SK-N-SH (cell line): ENCODE measurements at regions not wholly inside any gene's neighbourhood (a gene's known extent, or its start where the extent isn't known, plus 50 kb on each side); places are given as distances from the start of the nearest gene placed in this dataset.

Source experiments
- CTCF ChIA-PET: fragments of 300-600, 350-600 bp; formaldehyde crosslinking; extraction: SDS; loops from one replicate; lab custom pipeline; 2021; lab: Yijun Ruan, JAX
- POLR2A ChIA-PET: fragments of 350-600 bp; sonication (Branson Sonifier 250); formaldehyde crosslinking; extraction: SDS; loops from one replicate; lab custom pipeline; 2020; ENCODE audit warnings: antibody characterized with exemption, inconsistent platforms; lab: Yijun Ruan, JAX
- DNase-seq: peaks from one replicate; pipeline ENCODE4 v3.0.0; 2012
- H2AFZ ChIP-seq: fragments of 200-600 bp; sonication (generic); 2 replicates; pipeline ENCODE4 v1.8.1; 2016; ENCODE audit warnings: antibody characterized with exemption, mild to moderate bottlenecking, low read depth
- H3F3A ChIP-seq: fragments of 200-600 bp; sonication (generic); replicated peaks from 2 replicates; pipeline ENCODE3; 2016; ENCODE audit warnings: antibody characterized with exemption, mild to moderate bottlenecking; ENCODE audit not compliant: insufficient read depth
- H3K27ac ChIP-seq, 2 experiments: fragments of 200-500 bp in 1 of 2; fragments of 200-600 bp in 1 of 2; sonication (Bioruptor generic) in 1 of 2; sonication (generic), shearing (Covaris generic) in 1 of 2; 2 replicates each; pipeline versions ENCODE4 v1.5.1 to v1.6.1; 2014 to 2016; ENCODE audit warnings: low read depth in 2 of 2, inconsistent platforms in 1 of 2, low read length in 1 of 2, mild to moderate bottlenecking in 1 of 2, mixed read lengths in 1 of 2
- H3K27me3 ChIP-seq: fragments of 200-600 bp; sonication (generic), shearing (Covaris generic); 2 replicates; pipeline ENCODE4 v1.6.1; 2016; ENCODE audit warnings: mixed run types; ENCODE audit not compliant: insufficient read depth
- H3K36me3 ChIP-seq, 2 experiments: fragments of 200-500 bp in 1 of 2; fragments of 200-600 bp in 1 of 2; sonication (Bioruptor generic) in 1 of 2; sonication (generic) in 1 of 2; replicated peaks in 1 of 2; 2 replicates each; pipeline versions ENCODE3 to v1.5.1; 2014 to 2016; ENCODE audit warnings: low read length in 1 of 2, mild to moderate bottlenecking in 1 of 2; ENCODE audit not compliant: insufficient read depth in 2 of 2, control insufficient read depth in 1 of 2
- H3K4me1 ChIP-seq, 2 experiments: fragments of 200-500 bp in 1 of 2; fragments of 200-600 bp in 1 of 2; sonication (Bioruptor generic) in 1 of 2; sonication (generic), shearing (Covaris generic) in 1 of 2; 2 replicates each; pipeline versions ENCODE4 v1.5.1 to v1.6.1; 2014 to 2016; ENCODE audit warnings: low read depth in 1 of 2, low read length in 1 of 2, mixed run types in 1 of 2; ENCODE audit not compliant: insufficient read depth in 2 of 2, control insufficient read depth in 1 of 2
- H3K4me2 ChIP-seq: fragments of 200-600 bp; sonication (generic), shearing (Covaris generic); 2 replicates; pipeline ENCODE4 v1.6.1; 2017; ENCODE audit warnings: mixed run types
- H3K4me3 ChIP-seq, 2 experiments: fragments of 200-500 bp in 1 of 2; fragments of 200-600 bp in 1 of 2; sonication (Bioruptor generic) in 1 of 2; sonication (generic), shearing (Covaris generic) in 1 of 2; 2 replicates each; pipeline versions ENCODE4 v1.5.1 to v1.8.1; 2014 to 2016; ENCODE audit warnings: low read depth in 2 of 2, inconsistent platforms in 1 of 2, low read length in 1 of 2, mild to moderate bottlenecking in 1 of 2, mixed read lengths in 1 of 2, moderate library complexity in 1 of 2
- H3K79me2 ChIP-seq: fragments of 200-600 bp; sonication (generic); 2 replicates; pipeline ENCODE4 v1.8.1; 2017; ENCODE audit warnings: mild to moderate bottlenecking; ENCODE audit not compliant: insufficient read depth
- H3K9ac ChIP-seq: fragments of 200-600 bp; sonication (generic); 2 replicates; pipeline ENCODE4 v1.6.1; 2017; ENCODE audit warnings: mixed run types
- H3K9me2 ChIP-seq: fragments of 200-600 bp; sonication (generic); 2 replicates; pipeline ENCODE4 v1.6.1; 2017; ENCODE audit warnings: mixed run types
- H3K9me3 ChIP-seq: fragments of 200-600 bp; sonication (generic); 2 replicates; pipeline ENCODE4 v1.6.1; 2017; ENCODE audit warnings: mixed run types, mild to moderate bottlenecking, moderate library complexity
- H4K20me1 ChIP-seq: fragments of 200-600 bp; sonication (generic); 2 replicates; pipeline ENCODE4 v1.6.1; 2017; ENCODE audit warnings: mild to moderate bottlenecking, mixed run types; ENCODE audit not compliant: insufficient read depth
- CHD2 ChIP-seq: fragments of 150-350 bp; IDR thresholded peaks from 2 replicates; pipeline ENCODE4 v1.6.1; 2018; ENCODE audit warnings: low read length; ENCODE audit not compliant: partially characterized antibody
- CTCF ChIP-seq: fragments of 200-600 bp; sonication (generic); IDR thresholded peaks from 2 replicates; pipeline ENCODE4 v1.6.1; 2017; ENCODE audit warnings: antibody characterized with exemption, mild to moderate bottlenecking, moderate library complexity
- ELF1 ChIP-seq: IDR thresholded peaks from 2 replicates; pipeline ENCODE4 v1.4.0; 2012
- EZH2phosphoT487 ChIP-seq: fragments of 200-600 bp; sonication (generic); IDR thresholded peaks from 2 replicates; pipeline ENCODE4 v1.6.1; 2017; ENCODE audit warnings: low read depth, mixed run types, mild to moderate bottlenecking, antibody characterized with exemption, moderate library complexity, borderline replicate concordance
- FOXJ3 ChIP-seq: sonication (generic); formaldehyde crosslinking; IDR thresholded peaks from 2 replicates; pipeline ENCODE4 v1.5.1; 2020; ENCODE audit warnings: mild to moderate bottlenecking, missing genetic modification reagents
- FOXM1 ChIP-seq: IDR thresholded peaks from 2 replicates; pipeline ENCODE4 v1.4.0; 2012; ENCODE audit warnings: low read depth, mild to moderate bottlenecking
- GABPA ChIP-seq: IDR thresholded peaks from 2 replicates; pipeline ENCODE4 v1.4.0; 2012; ENCODE audit warnings: low read depth, mild to moderate bottlenecking
- GATA2 ChIP-seq: sonication (generic); formaldehyde crosslinking; IDR thresholded peaks from 2 replicates; pipeline ENCODE4 v1.5.0; 2020; ENCODE audit warnings: mild to moderate bottlenecking, missing genetic modification reagents
- JUND ChIP-seq: IDR thresholded peaks from 2 replicates; pipeline ENCODE4 v1.4.0; 2012
- MAX ChIP-seq: IDR thresholded peaks from 2 replicates; pipeline ENCODE4 v1.4.0; 2012; ENCODE audit warnings: low read depth
- MEF2A ChIP-seq: IDR thresholded peaks from 2 replicates; pipeline ENCODE4 v1.4.0; 2012; ENCODE audit warnings: low read depth, borderline replicate concordance
- MXI1 ChIP-seq: IDR thresholded peaks from 2 replicates; pipeline ENCODE4 v1.6.1; 2012; ENCODE audit warnings: mild to moderate bottlenecking, low read depth, low read length, improper control_type of control experiment
- NRF1 ChIP-seq: IDR thresholded peaks from 2 replicates; pipeline ENCODE4 v1.6.1; 2012; ENCODE audit warnings: low read depth, mild to moderate bottlenecking, low read length
- PBX3 ChIP-seq: IDR thresholded peaks from 2 replicates; pipeline ENCODE4; 2012
- RAD21 ChIP-seq: IDR thresholded peaks from 2 replicates; pipeline ENCODE4 v1.6.1; 2012; ENCODE audit warnings: mild to moderate bottlenecking, low read length
- RCOR1 ChIP-seq: fragments of 150-350 bp; IDR thresholded peaks from 2 replicates; pipeline ENCODE4 v1.6.1; 2017; ENCODE audit warnings: antibody characterized with exemption, low read length
- RXRA ChIP-seq: IDR thresholded peaks from 2 replicates; pipeline ENCODE4 v1.4.0; 2012; ENCODE audit warnings: low read depth, mild to moderate bottlenecking, borderline replicate concordance
- SMC3 ChIP-seq: IDR thresholded peaks from 2 replicates; pipeline ENCODE4 v1.6.1; 2012; ENCODE audit warnings: low read depth, low read length, improper control_type of control experiment
- TAF1 ChIP-seq: IDR thresholded peaks from 2 replicates; pipeline ENCODE4 v1.6.1; 2012; ENCODE audit warnings: low read depth, mild to moderate bottlenecking, low read length, moderate library complexity, borderline replicate concordance
- TCF12 ChIP-seq: IDR thresholded peaks from 2 replicates; pipeline ENCODE4 v1.4.0; 2012
- TEAD4 ChIP-seq: IDR thresholded peaks from 2 replicates; pipeline ENCODE4 v1.4.0; 2012; ENCODE audit warnings: mild to moderate bottlenecking, borderline replicate concordance; ENCODE audit not compliant: insufficient read depth
- YY1 ChIP-seq: IDR thresholded peaks from 2 replicates; pipeline ENCODE4 v1.4.0; 2012; ENCODE audit warnings: low read depth, mild to moderate bottlenecking
- WGBS: methylation state at CpG from one replicate; pipeline ENCODE4 v1.1.6; 2017; ENCODE audit warnings: low lambda C conversion rate; 5-methylcytosine and 5-hydroxymethylcytosine counted together
- TF ChIP-seq, protein P1 (sequence below): IDR thresholded peaks from 2 replicates; pipeline ENCODE4 v1.4.0; 2012; ENCODE audit warnings: low read depth, borderline replicate concordance
- TF ChIP-seq, protein P2 (sequence below): fragments of 150-350 bp; IDR thresholded peaks from 2 replicates; pipeline ENCODE4 v1.6.1; 2016; ENCODE audit warnings: mild to moderate bottlenecking, low read depth, low read length
- TF ChIP-seq, protein P3 (sequence below): IDR thresholded peaks from 2 replicates; pipeline ENCODE4 v1.6.1; 2012; ENCODE audit warnings: mild to moderate bottlenecking, low read depth, low read length, moderate library complexity

DNA sequence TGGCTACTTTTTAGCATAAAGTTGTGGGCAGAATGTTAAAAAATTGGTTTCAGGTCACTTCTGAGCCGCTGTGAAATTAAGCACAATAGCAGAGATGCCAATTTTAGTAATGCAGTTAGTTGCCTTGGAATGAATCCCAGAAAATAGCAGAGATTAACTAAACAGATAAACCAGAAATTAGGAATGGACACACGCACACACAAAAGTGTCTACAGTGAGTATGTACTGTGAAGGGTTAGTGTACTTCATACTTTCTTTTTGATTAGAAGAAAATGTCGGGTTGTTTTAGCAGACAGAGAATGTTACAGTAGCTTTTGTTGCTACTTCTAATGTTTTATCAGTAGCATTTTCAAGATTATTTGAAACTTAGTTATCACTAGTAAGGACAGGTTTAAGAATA is 106.7 kb downstream of the LEPR start:
- H3K4me3 ChIP-seq: peak overlapping the region; percentile 13 to 31
- peak overlapping the region; percentile 15; the same call in 1 of the 2 replicates for H3K9ac ChIP-seq
- H3K79me2 ChIP-seq: no peaks in the 10 kb centered on the region
- H3K27ac ChIP-seq: peak overlapping the region; percentile 76 to 91
- peak; percentile 70 for DNase-seq
- no peak overlapping the region for H2AFZ ChIP-seq
- H3K4me2 ChIP-seq: peak overlapping the region; percentile 69
- POLR2A ChIA-PET: no interaction called here
- H4K20me1 ChIP-seq: no peaks in the 10 kb centered on the region
- no peaks in the 10 kb centered on the region for H3K9me3 ChIP-seq
- 4% methylated on average over 3 of the region's 3 CpGs for WGBS
- H3K4me1 ChIP-seq: peaks cover 0 to 17% of the 10 kb centered on the region in 2 experiments; a peak in 2 of 4 replicates
- no peaks in the 10 kb centered on the region for H3K36me3 ChIP-seq
- peaks cover 17% of the 10 kb centered on the region for H3F3A ChIP-seq
- no peaks in the 10 kb centered on the region for H3K9me2 ChIP-seq
- CTCF ChIA-PET: interaction anchor here (1.0 to 1.3 kb wide), 2 partner anchors 161 to 452 kb away, joined by 3 read pairs; no protein-coding TSS in a partner anchor
- peaks cover 9% of the 10 kb centered on the region; the same call in 1 of the 2 replicates for H3K27me3 ChIP-seq
- TF ChIP-seq PBX3 (peak; percentile 41), GABPA (no peak), MAX (no peak), ELF1 (no peak), EZH2phosphoT487 (no peak), RAD21 (peak; percentile 18; the same call in 1 of the 2 replicates), SMC3 (0 out of 2 replicates have a peak, but pooled peaks have one; percentile 3), CTCF (no peak), JUND (peak; percentile 55), TCF12 (peak; percentile 68), FOXJ3 (CRISPR knock-in tag) (no peak), YY1 (no peak), MEF2A (no peak), FOXM1 (0 out of 2 replicates have a peak, but pooled peaks have one; percentile 12), RCOR1 (peak; percentile 95), RXRA (0 out of 2 replicates have a peak, but pooled peaks have one; percentile 28), CHD2 (peak; percentile 84), TEAD4 (0 out of 2 replicates have a peak, but pooled peaks have one; percentile 10), TAF1 (no peak), MXI1 (no peak; the same call in 1 of the 2 replicates), GATA2 (CRISPR knock-in tag) (peak; percentile 86), NRF1 (no peak)
- TF ChIP-seq, protein P1, sequence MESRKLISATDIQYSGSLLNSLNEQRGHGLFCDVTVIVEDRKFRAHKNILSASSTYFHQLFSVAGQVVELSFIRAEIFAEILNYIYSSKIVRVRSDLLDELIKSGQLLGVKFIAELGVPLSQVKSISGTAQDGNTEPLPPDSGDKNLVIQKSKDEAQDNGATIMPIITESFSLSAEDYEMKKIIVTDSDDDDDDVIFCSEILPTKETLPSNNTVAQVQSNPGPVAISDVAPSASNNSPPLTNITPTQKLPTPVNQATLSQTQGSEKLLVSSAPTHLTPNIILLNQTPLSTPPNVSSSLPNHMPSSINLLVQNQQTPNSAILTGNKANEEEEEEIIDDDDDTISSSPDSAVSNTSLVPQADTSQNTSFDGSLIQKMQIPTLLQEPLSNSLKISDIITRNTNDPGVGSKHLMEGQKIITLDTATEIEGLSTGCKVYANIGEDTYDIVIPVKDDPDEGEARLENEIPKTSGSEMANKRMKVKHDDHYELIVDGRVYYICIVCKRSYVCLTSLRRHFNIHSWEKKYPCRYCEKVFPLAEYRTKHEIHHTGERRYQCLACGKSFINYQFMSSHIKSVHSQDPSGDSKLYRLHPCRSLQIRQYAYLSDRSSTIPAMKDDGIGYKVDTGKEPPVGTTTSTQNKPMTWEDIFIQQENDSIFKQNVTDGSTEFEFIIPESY: no peak
- TF ChIP-seq, protein P2, sequence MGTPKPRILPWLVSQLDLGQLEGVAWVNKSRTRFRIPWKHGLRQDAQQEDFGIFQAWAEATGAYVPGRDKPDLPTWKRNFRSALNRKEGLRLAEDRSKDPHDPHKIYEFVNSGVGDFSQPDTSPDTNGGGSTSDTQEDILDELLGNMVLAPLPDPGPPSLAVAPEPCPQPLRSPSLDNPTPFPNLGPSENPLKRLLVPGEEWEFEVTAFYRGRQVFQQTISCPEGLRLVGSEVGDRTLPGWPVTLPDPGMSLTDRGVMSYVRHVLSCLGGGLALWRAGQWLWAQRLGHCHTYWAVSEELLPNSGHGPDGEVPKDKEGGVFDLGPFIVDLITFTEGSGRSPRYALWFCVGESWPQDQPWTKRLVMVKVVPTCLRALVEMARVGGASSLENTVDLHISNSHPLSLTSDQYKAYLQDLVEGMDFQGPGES: no peak
- TF ChIP-seq, protein P3, sequence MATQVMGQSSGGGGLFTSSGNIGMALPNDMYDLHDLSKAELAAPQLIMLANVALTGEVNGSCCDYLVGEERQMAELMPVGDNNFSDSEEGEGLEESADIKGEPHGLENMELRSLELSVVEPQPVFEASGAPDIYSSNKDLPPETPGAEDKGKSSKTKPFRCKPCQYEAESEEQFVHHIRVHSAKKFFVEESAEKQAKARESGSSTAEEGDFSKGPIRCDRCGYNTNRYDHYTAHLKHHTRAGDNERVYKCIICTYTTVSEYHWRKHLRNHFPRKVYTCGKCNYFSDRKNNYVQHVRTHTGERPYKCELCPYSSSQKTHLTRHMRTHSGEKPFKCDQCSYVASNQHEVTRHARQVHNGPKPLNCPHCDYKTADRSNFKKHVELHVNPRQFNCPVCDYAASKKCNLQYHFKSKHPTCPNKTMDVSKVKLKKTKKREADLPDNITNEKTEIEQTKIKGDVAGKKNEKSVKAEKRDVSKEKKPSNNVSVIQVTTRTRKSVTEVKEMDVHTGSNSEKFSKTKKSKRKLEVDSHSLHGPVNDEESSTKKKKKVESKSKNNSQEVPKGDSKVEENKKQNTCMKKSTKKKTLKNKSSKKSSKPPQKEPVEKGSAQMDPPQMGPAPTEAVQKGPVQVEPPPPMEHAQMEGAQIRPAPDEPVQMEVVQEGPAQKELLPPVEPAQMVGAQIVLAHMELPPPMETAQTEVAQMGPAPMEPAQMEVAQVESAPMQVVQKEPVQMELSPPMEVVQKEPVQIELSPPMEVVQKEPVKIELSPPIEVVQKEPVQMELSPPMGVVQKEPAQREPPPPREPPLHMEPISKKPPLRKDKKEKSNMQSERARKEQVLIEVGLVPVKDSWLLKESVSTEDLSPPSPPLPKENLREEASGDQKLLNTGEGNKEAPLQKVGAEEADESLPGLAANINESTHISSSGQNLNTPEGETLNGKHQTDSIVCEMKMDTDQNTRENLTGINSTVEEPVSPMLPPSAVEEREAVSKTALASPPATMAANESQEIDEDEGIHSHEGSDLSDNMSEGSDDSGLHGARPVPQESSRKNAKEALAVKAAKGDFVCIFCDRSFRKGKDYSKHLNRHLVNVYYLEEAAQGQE: no peak
